H1 (cell line): ENCODE measurements at regions not wholly inside any gene's neighbourhood (a gene's known extent, or its start where the extent isn't known, plus 50 kb on each side); places are given as distances from the start of the nearest gene placed in this dataset.

ENCODE experiments used
- CTCF ChIA-PET: fragments of 300-600 bp; sonication (Branson Sonifier 250); formaldehyde crosslinking; loops from one replicate; lab custom pipeline; 2021; ENCODE audit not compliant: partially characterized antibody; lab: Charles Lee
- POLR2A ChIA-PET: fragments of 300-600 bp; sonication (Branson Sonifier 250); formaldehyde crosslinking; loops from one replicate; lab custom pipeline; 2021; ENCODE audit warnings: inconsistent platforms; ENCODE audit not compliant: partially characterized antibody; lab: Charles Lee
- DNase-seq, 2 experiments: peaks; one replicate each; pipeline versions ENCODE4 v3.0.0 to v3.0.0-alpha.2; 2010 to 2022; ENCODE audit warnings: low spot score in 2 of 2, low read depth in 1 of 2, mixed read lengths in 1 of 2
- FAIRE-seq: peaks from 2 replicates; lab custom pipeline; 2011; peaks lifted over from hg19 to GRCh38; lab: Jason Lieb, UNC
- H2AFZ ChIP-seq: 2 replicates; pipeline ENCODE4 v1.8.1; 2012; ENCODE audit warnings: low read length, inconsistent platforms
- H2AK5ac ChIP-seq: 2 replicates; pipeline ENCODE4 v1.6.1; 2013; ENCODE audit warnings: low read depth, low read length
- H2BK120ac ChIP-seq: replicated peaks from 2 replicates; pipeline ENCODE3; 2013; ENCODE audit warnings: low read depth, low read length, inconsistent platforms
- H2BK12ac ChIP-seq: 2 replicates; pipeline ENCODE4 v1.6.1; 2013; ENCODE audit warnings: low read depth, low read length
- H2BK15ac ChIP-seq: 2 replicates; pipeline ENCODE4 v1.6.1; 2013; ENCODE audit warnings: low read length
- H2BK20ac ChIP-seq: 2 replicates; pipeline ENCODE4 v1.6.1; 2013; ENCODE audit warnings: low read length
- H2BK5ac ChIP-seq: 2 replicates; pipeline ENCODE4 v1.6.1; 2013; ENCODE audit warnings: low read depth, low read length
- H3K14ac ChIP-seq: 2 replicates; pipeline ENCODE4 v1.6.1; 2013; ENCODE audit warnings: inconsistent platforms; ENCODE audit not compliant: insufficient read length
- H3K18ac ChIP-seq: 2 replicates; pipeline ENCODE4 v1.6.1; 2013; ENCODE audit warnings: low read length; ENCODE audit errors: extremely low read depth
- H3K23ac ChIP-seq: 2 replicates; pipeline ENCODE4 v1.6.1; 2013; ENCODE audit warnings: inconsistent platforms; ENCODE audit not compliant: insufficient read length
- H3K23me2 ChIP-seq: 2 replicates; pipeline ENCODE4 v1.6.1; 2013; ENCODE audit warnings: low read depth, low read length
- H3K27ac ChIP-seq: 2 replicates; pipeline ENCODE4 v1.6.1; 2011; ENCODE audit warnings: low read depth, low read length, inconsistent platforms
- H3K27me3 ChIP-seq, 4 experiments: replicated peaks in 1 of 4; 1 replicate in 1 of 4; 2 replicates in 3 of 4; pipeline versions ENCODE4 v1.6.1 to v1.8.1; 2011 to 2013; ENCODE audit warnings: low read length in 3 of 4, mild to moderate bottlenecking in 3 of 4, inconsistent platforms in 2 of 4, mixed read lengths in 2 of 4, moderate library complexity in 1 of 4; ENCODE audit not compliant: control insufficient read depth in 3 of 4, insufficient read depth in 3 of 4; ENCODE audit errors: extremely low read depth in 1 of 4
- H3K36me3 ChIP-seq, 4 experiments: 2 replicates each; pipeline versions ENCODE4 v1.6.1 to v1.8.1; 2011 to 2013; ENCODE audit warnings: mild to moderate bottlenecking in 4 of 4, low read length in 3 of 4, moderate library complexity in 2 of 4, control low read depth in 1 of 4, inconsistent platforms in 1 of 4; ENCODE audit not compliant: insufficient read depth in 4 of 4, control insufficient read depth in 2 of 4
- H3K4ac ChIP-seq: replicated peaks from 2 replicates; pipeline ENCODE3; 2013; ENCODE audit warnings: low read length, low read depth, mixed read lengths, inconsistent platforms; ENCODE audit not compliant: insufficient read length
- H3K4me1 ChIP-seq, 4 experiments: replicated peaks in 1 of 4; 1 replicate in 1 of 4; 2 replicates in 3 of 4; pipeline versions ENCODE4 v1.6.1 to v1.8.1; 2011 to 2013; ENCODE audit warnings: low read length in 3 of 4, inconsistent platforms in 2 of 4, mixed read lengths in 1 of 4; ENCODE audit not compliant: insufficient read depth in 4 of 4, control insufficient read depth in 3 of 4
- H3K4me2 ChIP-seq, 2 experiments: 2 replicates each; pipeline versions ENCODE4 v1.6.1 to v1.8.1; 2011 to 2013; ENCODE audit warnings: low read depth in 2 of 2, low read length in 2 of 2, control low read depth in 1 of 2, inconsistent platforms in 1 of 2, mild to moderate bottlenecking in 1 of 2; ENCODE audit not compliant: insufficient read depth in 1 of 2
- H3K4me3 ChIP-seq, 4 experiments: fragments of 200-600, 300-600 bp in 1 of 4; sonication (generic), shearing (Covaris generic), sonication (Bioruptor Twin) in 1 of 4; 2 replicates each; pipeline versions ENCODE4 v1.5.1 to v1.8.1; 2011 to 2016; ENCODE audit warnings: low read length in 4 of 4, low read depth in 3 of 4, control low read depth in 2 of 4, inconsistent platforms in 2 of 4, mild to moderate bottlenecking in 2 of 4, mixed read lengths in 1 of 4, moderate library complexity in 1 of 4; ENCODE audit not compliant: insufficient read depth in 2 of 4; ENCODE audit errors: extremely low read depth in 1 of 4
- H3K56ac ChIP-seq: replicated peaks from 2 replicates; pipeline ENCODE3; 2013; ENCODE audit warnings: low read depth, mild to moderate bottlenecking, mixed read lengths, low read length, inconsistent platforms; ENCODE audit not compliant: insufficient read length
- H3K79me1 ChIP-seq: 2 replicates; pipeline ENCODE4 v1.6.1; 2013; ENCODE audit warnings: low read depth, low read length, control low read depth
- H3K79me2 ChIP-seq, 2 experiments: 2 replicates each; pipeline versions ENCODE4 v1.6.1 to v1.8.1; 2012 to 2013; ENCODE audit warnings: low read length in 2 of 2, mild to moderate bottlenecking in 2 of 2, inconsistent platforms in 1 of 2; ENCODE audit not compliant: insufficient read depth in 2 of 2, control insufficient read depth in 1 of 2
- H3K9ac ChIP-seq, 4 experiments: replicated peaks in 1 of 4; 1 replicate in 1 of 4; 2 replicates in 3 of 4; pipeline versions ENCODE4 v1.6.1 to v1.8.1; 2011 to 2013; ENCODE audit warnings: low read depth in 3 of 4, low read length in 3 of 4, control low read depth in 2 of 4, mild to moderate bottlenecking in 2 of 4, moderate library complexity in 2 of 4, inconsistent platforms in 1 of 4; ENCODE audit errors: extremely low read depth in 1 of 4
- H3K9me3 ChIP-seq, 2 experiments: 2 replicates each; pipeline versions ENCODE4 v1.6.1 to v1.8.1; 2012 to 2013; ENCODE audit warnings: mild to moderate bottlenecking in 2 of 2, moderate library complexity in 2 of 2, control low read depth in 1 of 2, inconsistent platforms in 1 of 2, low read depth in 1 of 2, low read length in 1 of 2, mixed read lengths in 1 of 2; ENCODE audit not compliant: insufficient read depth in 2 of 2
- H4K20me1 ChIP-seq, 2 experiments: replicated peaks in 1 of 2; 2 replicates each; pipeline versions ENCODE3 to v1.8.1; 2011 to 2013; ENCODE audit warnings: inconsistent platforms in 2 of 2, low read length in 2 of 2, mild to moderate bottlenecking in 1 of 2; ENCODE audit not compliant: insufficient read depth in 2 of 2, control insufficient read depth in 1 of 2
- H4K5ac ChIP-seq: 2 replicates; pipeline ENCODE4 v1.6.1; 2013; ENCODE audit warnings: low read length, low read depth, mixed read lengths, inconsistent platforms; ENCODE audit not compliant: insufficient read length
- H4K8ac ChIP-seq: 2 replicates; pipeline ENCODE4 v1.8.0; 2013; ENCODE audit warnings: mild to moderate bottlenecking, moderate library complexity, low read length, inconsistent platforms; ENCODE audit not compliant: insufficient read depth; ENCODE audit errors: extremely low read depth
- H4K91ac ChIP-seq: replicated peaks from 2 replicates; pipeline ENCODE3; 2013; ENCODE audit warnings: low read length, mixed read lengths, inconsistent platforms; ENCODE audit not compliant: insufficient read length
- CBX8 ChIP-seq: fragments of 300-800, 300-1000 bp; sonication (generic); IDR thresholded peaks from 2 replicates; pipeline ENCODE4 v1.7.1; 2016; ENCODE audit warnings: low read depth, low read length, borderline replicate concordance

GRCh38 chr7:153641199-153641598 is 411.0 kb upstream of the DPP6 start (continued):
- no peak for TF ChIP-seq CBX8
- TF ChIP-seq, all 59 proteins: peak for 0

- H4K8ac ChIP-seq = no peak overlapping the region
- H2BK12ac ChIP-seq = no peak overlapping the region
- no peak overlapping the region for H2AK5ac ChIP-seq
- no peak overlapping the region for H3K4me2 ChIP-seq
- POLR2A ChIA-PET = no interaction called here
- no peak overlapping the region for H3K18ac ChIP-seq
- no peaks in the 10 kb centered on the region for H4K20me1 ChIP-seq
- H3K79me2 ChIP-seq = no peaks in the 10 kb centered on the region
- H3K23ac ChIP-seq = no peak overlapping the region
- H3K36me3 ChIP-seq = no peaks in the 10 kb centered on the region
- FAIRE-seq = no peak
- H2AFZ ChIP-seq = no peak overlapping the region
- H3K4me3 ChIP-seq = no peak overlapping the region
- H3K4ac ChIP-seq = no peak overlapping the region
- no peaks in the 10 kb centered on the region for H3K4me1 ChIP-seq
- H2BK5ac ChIP-seq = no peak overlapping the region
- H2BK20ac ChIP-seq = no peak overlapping the region
- H3K9ac ChIP-seq = no peak overlapping the region
- H2BK15ac ChIP-seq = no peak overlapping the region
- CTCF ChIA-PET = interaction anchor here (1.6 kb wide), 1 partner anchor 12 kb away, joined by 3 read pairs; no protein-coding TSS in a partner anchor
- no peak overlapping the region for H4K5ac ChIP-seq
- no peak overlapping the region for H3K27ac ChIP-seq
- no peaks in the 10 kb centered on the region for H3K27me3 ChIP-seq
- H4K91ac ChIP-seq = no peak overlapping the region
- peaks cover 23 to 43% of the 10 kb centered on the region in 2 experiments for H3K9me3 ChIP-seq
- no peaks in the 10 kb centered on the region for H3K23me2 ChIP-seq
- H2BK120ac ChIP-seq = no peak overlapping the region
- no peak overlapping the region for H3K14ac ChIP-seq
- DNase-seq = no peak
- no peak overlapping the region for H3K56ac ChIP-seq
- no peaks in the 10 kb centered on the region for H3K79me1 ChIP-seq
Observed at GRCh38 chr7:153642989-153643388, 409.2 kb upstream of the DPP6 start.
